H9 (cell line): ENCODE measurements at regions not wholly inside any gene's neighbourhood (a gene's known extent, or its start where the extent isn't known, plus 50 kb on each side); places are given as distances from the start of the nearest gene placed in this dataset.

Source experiments
- DNase-seq: peaks from one replicate; pipeline ENCODE4 v3.0.0-alpha.2; 2017
- H2AFZ ChIP-seq: one replicate; pipeline ENCODE4 v1.6.1; 2013; ENCODE audit warnings: mild to moderate bottlenecking, low read length, control low read depth, moderate library complexity
- H2AK5ac ChIP-seq: 2 replicates; pipeline ENCODE4 v1.6.1; 2013; ENCODE audit warnings: low read length, control low read depth, mixed read lengths; ENCODE audit not compliant: insufficient read length
- H2BK120ac ChIP-seq: one replicate; pipeline ENCODE4 v1.6.1; 2013; ENCODE audit warnings: low read depth, mild to moderate bottlenecking, low read length, control low read depth, inconsistent platforms; ENCODE audit not compliant: poor library complexity, severe bottlenecking
- H2BK12ac ChIP-seq: 2 replicates; pipeline ENCODE4 v1.6.1; 2013; ENCODE audit warnings: low read length, control low read depth, mixed read lengths, low read depth; ENCODE audit not compliant: insufficient read length
- H2BK15ac ChIP-seq: 2 replicates; pipeline ENCODE4 v1.6.1; 2013; ENCODE audit warnings: low read depth, low read length, control low read depth
- H2BK20ac ChIP-seq: one replicate; pipeline ENCODE4 v1.6.1; 2013; ENCODE audit warnings: low read depth, mild to moderate bottlenecking, low read length, control low read depth, inconsistent platforms; ENCODE audit not compliant: poor library complexity, severe bottlenecking
- H2BK5ac ChIP-seq: 2 replicates; pipeline ENCODE4 v1.6.1; 2013; ENCODE audit warnings: low read length, control low read depth, mixed read lengths; ENCODE audit not compliant: insufficient read length
- H3K14ac ChIP-seq: 2 replicates; pipeline ENCODE4 v1.6.1; 2013; ENCODE audit warnings: low read length, control low read depth; ENCODE audit not compliant: insufficient read depth
- H3K18ac ChIP-seq: 2 replicates; pipeline ENCODE4 v1.6.1; 2013; ENCODE audit warnings: low read depth, mild to moderate bottlenecking, mixed read lengths, low read length, control low read depth; ENCODE audit not compliant: insufficient read length
- H3K23ac ChIP-seq: 2 replicates; pipeline ENCODE4 v1.6.1; 2013; ENCODE audit warnings: low read length, control low read depth, mixed read lengths, low read depth; ENCODE audit not compliant: insufficient read length
- H3K23me2 ChIP-seq: 2 replicates; pipeline ENCODE4 v1.6.1; 2013; ENCODE audit warnings: low read depth, mild to moderate bottlenecking, mixed read lengths, low read length, control low read depth; ENCODE audit not compliant: insufficient read length, poor library complexity, severe bottlenecking
- H3K27ac ChIP-seq: 2 replicates; pipeline ENCODE4 v1.5.1; 2013; ENCODE audit warnings: low read length, control low read depth, mixed read lengths, low read depth; ENCODE audit not compliant: insufficient read length
- H3K27me3 ChIP-seq: 2 replicates; pipeline ENCODE4 v1.6.1; 2013; ENCODE audit warnings: low read length, control low read depth, inconsistent platforms; ENCODE audit not compliant: insufficient read depth
- H3K4ac ChIP-seq: 2 replicates; pipeline ENCODE4 v1.6.1; 2013; ENCODE audit warnings: low read depth, mild to moderate bottlenecking, control low read depth, inconsistent platforms, low read length, moderate library complexity
- H3K4me1 ChIP-seq: 2 replicates; pipeline ENCODE4 v1.6.1; 2013; ENCODE audit warnings: low read length, control low read depth, inconsistent platforms; ENCODE audit not compliant: insufficient read depth
- H3K4me2 ChIP-seq: 2 replicates; pipeline ENCODE4 v1.6.1; 2013; ENCODE audit warnings: low read length, control low read depth, mixed read lengths; ENCODE audit not compliant: insufficient read length, insufficient read depth
- H3K56ac ChIP-seq: 2 replicates; pipeline ENCODE4 v1.6.1; 2013; ENCODE audit warnings: low read depth, mild to moderate bottlenecking, mixed read lengths, low read length, control low read depth; ENCODE audit not compliant: insufficient read length
- H3K79me1 ChIP-seq: 2 replicates; pipeline ENCODE4 v1.6.1; 2013; ENCODE audit warnings: low read depth, mild to moderate bottlenecking, moderate library complexity, low read length, control low read depth, inconsistent platforms; ENCODE audit not compliant: insufficient read depth, poor library complexity, severe bottlenecking
- H3K79me2 ChIP-seq: 2 replicates; pipeline ENCODE4 v1.6.1; 2013; ENCODE audit warnings: low read length, control low read depth, inconsistent platforms; ENCODE audit not compliant: insufficient read depth
- H3K9ac ChIP-seq: 2 replicates; pipeline ENCODE4 v1.6.1; 2013; ENCODE audit warnings: low read length, control low read depth, mixed read lengths; ENCODE audit not compliant: insufficient read length; ENCODE audit errors: extremely low read depth
- H3K9me3 ChIP-seq: one replicate; pipeline ENCODE4 v1.6.1; 2013; ENCODE audit warnings: low read depth, low read length, inconsistent platforms; ENCODE audit not compliant: control insufficient read depth
- H3T11ph ChIP-seq: one replicate; pipeline ENCODE4 v1.6.1; 2013; ENCODE audit warnings: mild to moderate bottlenecking, low read length, control low read depth, inconsistent platforms
- H4K20me1 ChIP-seq: one replicate; pipeline ENCODE4 v1.6.1; 2013; ENCODE audit not compliant: control insufficient read depth, insufficient read length, insufficient read depth
- H4K5ac ChIP-seq: 2 replicates; pipeline ENCODE4 v1.6.1; 2013; ENCODE audit warnings: low read depth, mild to moderate bottlenecking, mixed read lengths, low read length, control low read depth; ENCODE audit not compliant: insufficient read length
- H4K8ac ChIP-seq: replicated peaks from 2 replicates; pipeline ENCODE4 v1.6.1; 2013; ENCODE audit warnings: low read length, control low read depth, mixed read lengths, low read depth; ENCODE audit not compliant: insufficient read length
- H4K91ac ChIP-seq: 2 replicates; pipeline ENCODE4 v1.6.1; 2013; ENCODE audit warnings: low read depth, mild to moderate bottlenecking, moderate library complexity, mixed read lengths, low read length, control low read depth; ENCODE audit not compliant: insufficient read length
- H3K27ac Mint-ChIP-seq, 3 experiments: 2 replicates in 2 of 3; 3 replicates in 1 of 3; pipeline ENCODE4 v1.8.0; 2020 to 2021; ENCODE audit warnings: mixed read lengths in 3 of 3, mild to moderate bottlenecking in 1 of 3, moderate library complexity in 1 of 3
- H3K27me3 Mint-ChIP-seq: 2 replicates; pipeline ENCODE4 v1.8.0; 2021; ENCODE audit warnings: low read depth, mild to moderate bottlenecking, moderate library complexity, mixed read lengths
- H3K36me3 Mint-ChIP-seq, 3 experiments: 2 replicates in 2 of 3; 3 replicates in 1 of 3; pipeline ENCODE4 v1.8.0; 2020 to 2021; ENCODE audit warnings: low read depth in 3 of 3, mixed read lengths in 3 of 3; ENCODE audit not compliant: insufficient read depth in 1 of 3
- H3K4me1 Mint-ChIP-seq, 2 experiments: 2 replicates each; pipeline ENCODE4 v1.8.0; 2020; ENCODE audit warnings: mixed read lengths in 2 of 2
- H3K4me3 Mint-ChIP-seq, 2 experiments: 2 replicates in 1 of 2; 3 replicates in 1 of 2; pipeline ENCODE4 v1.8.0; 2020 to 2021; ENCODE audit warnings: mild to moderate bottlenecking in 2 of 2, mixed read lengths in 2 of 2, moderate library complexity in 1 of 2
- H3K9me3 Mint-ChIP-seq, 2 experiments: 2 replicates in 1 of 2; 3 replicates in 1 of 2; pipeline ENCODE4 v1.8.0; 2020; ENCODE audit warnings: mild to moderate bottlenecking in 2 of 2, mixed read lengths in 2 of 2, moderate library complexity in 1 of 2
- WGBS: extraction: QIAGEN DNeasy Blood & Tissue Kit; methylation state at CpG from one replicate; pipeline ENCODE4 v1.1.7; 2013; ENCODE audit warnings: missing lambda C conversion rate, low lambda C conversion rate, mixed read lengths; ENCODE audit not compliant: insufficient read length; ENCODE audit errors: extremely low coverage; 5-methylcytosine and 5-hydroxymethylcytosine counted together
- TF ChIP-seq, protein P1 (sequence below): fragments of 200-600 bp; sonication (generic); conservative IDR thresholded peaks from 3 replicates; pipeline ENCODE4 v1.8.0; 2021; ENCODE audit warnings: antibody characterized with exemption, mild to moderate bottlenecking

DNA sequence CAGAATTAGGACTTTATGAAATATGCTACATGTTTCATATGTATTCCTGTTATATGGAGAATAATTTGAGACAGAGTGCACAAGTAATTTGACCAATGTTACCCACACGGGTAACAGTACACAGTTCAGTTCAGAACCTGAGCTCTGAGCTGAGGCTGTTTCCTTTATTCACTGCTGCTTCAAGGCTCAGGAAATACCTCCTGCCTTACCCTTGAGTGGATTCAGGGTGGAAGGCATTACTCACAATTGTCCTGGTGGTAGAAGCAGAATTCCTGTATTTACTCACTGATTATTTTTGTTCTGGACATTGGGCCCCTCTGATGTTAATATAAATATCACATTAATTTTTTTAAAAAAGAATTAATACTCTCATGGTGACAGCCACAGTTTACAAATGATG lies 73.5 kb upstream of the CAMK2D start:
- Mint-ChIP-seq H3K9me3 (no peaks in the 10 kb centered on the region), H3K36me3 (no peaks in the 10 kb centered on the region), H3K27ac (no peak overlapping the region), H3K27me3 (no peaks in the 10 kb centered on the region), H3K4me3 (no peak overlapping the region), H3K4me1 (no peaks in the 10 kb centered on the region)
- no peak overlapping the region for H3K23ac ChIP-seq
- H3K9ac ChIP-seq, result no peak overlapping the region
- H3K27me3 ChIP-seq, result no peaks in the 10 kb centered on the region
- TF ChIP-seq, protein P1, sequence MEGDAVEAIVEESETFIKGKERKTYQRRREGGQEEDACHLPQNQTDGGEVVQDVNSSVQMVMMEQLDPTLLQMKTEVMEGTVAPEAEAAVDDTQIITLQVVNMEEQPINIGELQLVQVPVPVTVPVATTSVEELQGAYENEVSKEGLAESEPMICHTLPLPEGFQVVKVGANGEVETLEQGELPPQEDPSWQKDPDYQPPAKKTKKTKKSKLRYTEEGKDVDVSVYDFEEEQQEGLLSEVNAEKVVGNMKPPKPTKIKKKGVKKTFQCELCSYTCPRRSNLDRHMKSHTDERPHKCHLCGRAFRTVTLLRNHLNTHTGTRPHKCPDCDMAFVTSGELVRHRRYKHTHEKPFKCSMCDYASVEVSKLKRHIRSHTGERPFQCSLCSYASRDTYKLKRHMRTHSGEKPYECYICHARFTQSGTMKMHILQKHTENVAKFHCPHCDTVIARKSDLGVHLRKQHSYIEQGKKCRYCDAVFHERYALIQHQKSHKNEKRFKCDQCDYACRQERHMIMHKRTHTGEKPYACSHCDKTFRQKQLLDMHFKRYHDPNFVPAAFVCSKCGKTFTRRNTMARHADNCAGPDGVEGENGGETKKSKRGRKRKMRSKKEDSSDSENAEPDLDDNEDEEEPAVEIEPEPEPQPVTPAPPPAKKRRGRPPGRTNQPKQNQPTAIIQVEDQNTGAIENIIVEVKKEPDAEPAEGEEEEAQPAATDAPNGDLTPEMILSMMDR, result no peak
- no peak overlapping the region for H3K14ac ChIP-seq
- no peaks in the 10 kb centered on the region for H3K23me2 ChIP-seq
- H4K8ac ChIP-seq, result no peak overlapping the region
- no peak overlapping the region for H2BK120ac ChIP-seq
- H3K18ac ChIP-seq, result no peak overlapping the region
- no peak overlapping the region for H3K4me2 ChIP-seq
- no CpG with 5 or more reads among the region's 1 CpG for WGBS
- H2AK5ac ChIP-seq, result no peak overlapping the region
- H2BK20ac ChIP-seq, result no peak overlapping the region
- H2AFZ ChIP-seq, result no peak overlapping the region
- no peaks in the 10 kb centered on the region for H3K79me1 ChIP-seq
- no peaks in the 10 kb centered on the region for H3K79me2 ChIP-seq
- no peak for DNase-seq
- H3K27ac ChIP-seq, result no peak overlapping the region
- no peaks in the 10 kb centered on the region for H3K9me3 ChIP-seq
- no peaks in the 10 kb centered on the region for H4K20me1 ChIP-seq
- H3K4ac ChIP-seq, result no peak overlapping the region
- no peak overlapping the region for H2BK5ac ChIP-seq
- no peaks in the 10 kb centered on the region for H3K4me1 ChIP-seq
- no peak overlapping the region for H2BK12ac ChIP-seq
- no peak overlapping the region for H2BK15ac ChIP-seq
- no peak overlapping the region for H3T11ph ChIP-seq
- H3K56ac ChIP-seq, result no peak overlapping the region
- no peak overlapping the region for H4K91ac ChIP-seq
- H4K5ac ChIP-seq, result no peak overlapping the region
